Fibroblast of the aortic adventitia (primary cell): ENCODE measurements at regions not wholly inside any gene's neighbourhood (a gene's known extent, or its start where the extent isn't known, plus 50 kb on each side); places are given as distances from the start of the nearest gene placed in this dataset.
A peak's percentile ranks its signal among the peaks of the same experiment; 100 is the strongest.

Experiments used
- DNase-seq: peaks from one replicate; pipeline ENCODE4 v3.0.0-alpha.2; 2010; ENCODE audit warnings: low read depth
- H3K4me3 ChIP-seq: 2 replicates; pipeline ENCODE4 v1.5.1; 2011; ENCODE audit warnings: low read depth, mild to moderate bottlenecking, control low read depth, low read length, moderate library complexity
- CTCF ChIP-seq: IDR thresholded peaks from 2 replicates; pipeline ENCODE4 v1.5.1; 2011; ENCODE audit warnings: mild to moderate bottlenecking, low read length, control low read depth, inconsistent platforms; ENCODE audit not compliant: insufficient read depth

GRCh38 chr6:51350308-51350904 is 531.7 kb downstream of the TFAP2B start:
- no peak overlapping the region for H3K4me3 ChIP-seq
- no peak for TF ChIP-seq CTCF
- peak; percentile 1 for DNase-seq

- no peak for DNase-seq
- no peak for TF ChIP-seq CTCF
- H3K4me3 ChIP-seq: no peak overlapping the region
Measured at GRCh38 chr6:51352506-51353029, 533.9 kb downstream of the TFAP2B start.

GRCh38 chr6:51360287-51360686 is 541.6 kb downstream of the TFAP2B start:
- no peak for DNase-seq
- no peak for TF ChIP-seq CTCF
- H3K4me3 ChIP-seq: no peak overlapping the region

GRCh38 chr6:51365566-51365965 is 546.9 kb downstream of the TFAP2B start:
- TF ChIP-seq CTCF: no peak
- no peak for DNase-seq
- no peak overlapping the region for H3K4me3 ChIP-seq

- H3K4me3 ChIP-seq: no peak overlapping the region
- DNase-seq: no peak
- no peak for TF ChIP-seq CTCF
Measured at GRCh38 chr6:51369485-51369884, 550.8 kb downstream of the TFAP2B start.

GRCh38 chr6:51382847-51383246 is 564.2 kb downstream of the TFAP2B start:
- DNase-seq: no peak
- no peak for TF ChIP-seq CTCF
- H3K4me3 ChIP-seq: no peak overlapping the region

- H3K4me3 ChIP-seq: no peak overlapping the region
- no peak for TF ChIP-seq CTCF
Measured at GRCh38 chr6:51384736-51385135, 566.1 kb downstream of the TFAP2B start.

More at GRCh38 chr6:51384736-51385135, 566.1 kb downstream of the TFAP2B start:
- DNase-seq: no peak
